HG03175 (cell line): ENCODE measurements at regions not wholly inside any gene's neighbourhood (a gene's known extent, or its start where the extent isn't known, plus 50 kb on each side); places are given as distances from the start of the nearest gene placed in this dataset.

Experiments
- ATAC-seq: cut with Tn5 transposase; IDR thresholded peaks from one replicate; pipeline ENCODE4 v1.9.1; 2021; ENCODE audit warnings: mild to moderate bottlenecking, moderate library complexity; ENCODE audit not compliant: unreplicated experiment

DNA sequence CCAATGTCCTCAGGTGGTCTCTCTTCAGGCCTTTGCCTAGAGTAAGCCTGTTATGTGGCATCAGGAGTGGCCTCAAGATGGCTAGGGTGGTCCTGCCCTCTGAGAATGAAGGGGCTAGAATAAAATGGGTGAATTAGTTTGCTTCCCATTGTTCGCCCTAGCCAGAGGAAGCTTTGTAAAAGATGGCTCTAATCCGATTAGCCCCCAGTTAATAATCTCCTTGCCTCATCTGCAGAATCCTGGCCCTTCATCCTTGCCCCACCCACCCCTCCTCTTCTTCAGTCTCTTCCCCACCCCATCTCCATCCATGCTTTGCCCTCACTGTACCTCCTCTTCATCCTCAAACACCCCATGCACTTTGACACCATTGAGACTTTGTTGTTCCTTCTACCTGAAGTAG lies 57.4 kb upstream of the LGALSL start:
- ATAC-seq: no peak

- no peak for ATAC-seq
Measured at GRCh38 chr2:64398516-64399129, 55.3 kb upstream of the LGALSL start.

DNA sequence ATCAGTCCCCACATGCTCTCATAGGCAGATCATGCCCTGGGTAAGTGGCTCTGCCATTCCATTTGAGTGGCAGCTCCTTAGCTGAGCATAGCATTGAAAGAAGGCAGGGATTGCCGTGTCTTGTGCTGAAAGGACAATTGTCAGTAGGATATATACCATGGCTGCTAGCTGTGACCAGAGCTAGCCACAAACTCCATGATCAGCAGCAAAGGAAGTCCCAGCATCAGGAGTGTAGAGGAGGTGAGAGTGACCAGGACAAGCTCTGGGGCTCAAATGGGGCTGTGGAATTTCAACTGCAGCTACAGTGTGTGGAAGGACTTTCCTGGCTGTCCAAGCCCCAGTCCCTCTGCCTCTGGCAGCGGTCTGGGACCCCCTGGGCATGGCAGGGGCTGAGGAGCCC lies 54.4 kb upstream of the LGALSL start:
- no peak for ATAC-seq

DNA sequence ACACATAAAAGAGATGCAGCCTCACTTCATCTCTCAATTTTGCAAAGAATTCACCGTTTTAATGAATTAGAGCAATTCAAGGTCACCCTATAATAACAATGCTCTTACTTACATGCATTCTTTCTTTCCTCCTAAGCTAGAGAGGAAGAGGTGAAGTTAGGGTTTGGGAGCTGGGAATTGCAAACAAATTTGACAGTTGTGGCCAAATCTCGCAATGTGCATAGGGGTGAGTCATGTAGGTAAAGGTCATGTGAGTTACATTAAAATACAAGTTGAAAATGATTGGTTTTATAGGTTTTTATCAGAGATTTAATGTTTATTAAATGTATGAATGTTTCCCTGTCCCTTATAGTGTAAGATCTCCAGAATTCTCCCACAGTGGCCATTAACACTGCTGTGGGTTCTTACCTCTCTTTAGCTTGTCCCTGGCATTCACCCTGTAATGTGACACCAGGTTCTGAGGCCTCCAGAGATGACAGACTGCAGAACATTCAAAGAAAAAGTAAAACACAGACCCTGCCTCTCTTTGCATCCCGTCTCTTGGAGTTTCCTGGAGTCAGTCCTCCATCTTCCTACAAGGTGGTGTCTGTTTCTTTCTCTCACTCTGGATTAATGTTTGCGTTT lies 53.7 kb upstream of the LGALSL start:
- no peak for ATAC-seq

- ATAC-seq: no peak
Measured at GRCh38 chr2:64400733-64401528, 53.0 kb upstream of the LGALSL start.

DNA sequence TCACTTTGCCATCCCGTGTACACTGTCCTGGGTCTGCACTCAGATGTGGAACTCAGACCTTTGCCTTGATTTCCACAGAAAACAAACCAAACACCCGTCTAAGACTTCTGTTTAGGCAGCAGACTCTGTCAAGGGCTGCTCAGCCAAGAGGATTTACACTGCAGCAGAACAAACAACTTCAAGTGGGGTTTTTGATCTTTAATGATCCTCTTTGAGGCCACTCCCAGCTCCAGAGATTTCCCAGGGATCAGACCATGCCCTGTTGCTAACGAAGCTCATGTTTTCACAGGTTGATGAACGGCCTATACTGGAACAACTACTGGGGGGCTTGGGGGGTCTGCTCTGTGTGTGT lies 52.5 kb upstream of the LGALSL start:
- no peak for ATAC-seq

DNA sequence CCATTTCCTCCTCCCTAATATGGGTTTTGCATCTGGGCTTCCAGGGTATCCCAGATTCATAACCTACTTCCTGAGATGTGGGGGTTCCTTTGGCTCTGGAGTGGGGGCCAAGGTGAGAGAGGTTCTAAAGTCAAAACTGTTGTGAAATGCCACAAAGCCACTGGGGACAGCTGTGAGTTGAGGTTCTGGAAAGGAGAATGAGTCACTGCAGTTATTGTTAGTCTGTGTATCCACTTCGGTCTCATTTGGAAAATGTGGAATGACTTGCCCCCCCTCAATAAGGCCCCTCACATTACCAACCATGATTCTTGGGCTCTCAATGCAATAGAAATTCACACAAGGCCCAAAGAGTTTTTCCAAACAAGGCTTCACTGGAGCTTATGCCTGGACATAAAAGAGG lies 51.1 kb upstream of the LGALSL start:
- no peak for ATAC-seq

GRCh38 chr2:64403426-64403825 lies 50.5 kb upstream of the LGALSL start:
- ATAC-seq: no peak

- ATAC-seq: no peak
Measured at GRCh38 chr2:64404002-64404731, 49.8 kb upstream of the LGALSL start.
